GM19438 (cell line): ENCODE measurements at regions not wholly inside any gene's neighbourhood (a gene's known extent, or its start where the extent isn't known, plus 50 kb on each side); places are given as distances from the start of the nearest gene placed in this dataset.

Experiments used
- ATAC-seq: cut with Tn5 transposase; IDR thresholded peaks from one replicate; pipeline ENCODE4 v1.9.1; 2021; ENCODE audit warnings: low read depth; ENCODE audit not compliant: unreplicated experiment

- ATAC-seq = no peak
Measured at GRCh38 chr7:35508623-35509400, 186.1 kb downstream of the HERPUD2 start.

DNA sequence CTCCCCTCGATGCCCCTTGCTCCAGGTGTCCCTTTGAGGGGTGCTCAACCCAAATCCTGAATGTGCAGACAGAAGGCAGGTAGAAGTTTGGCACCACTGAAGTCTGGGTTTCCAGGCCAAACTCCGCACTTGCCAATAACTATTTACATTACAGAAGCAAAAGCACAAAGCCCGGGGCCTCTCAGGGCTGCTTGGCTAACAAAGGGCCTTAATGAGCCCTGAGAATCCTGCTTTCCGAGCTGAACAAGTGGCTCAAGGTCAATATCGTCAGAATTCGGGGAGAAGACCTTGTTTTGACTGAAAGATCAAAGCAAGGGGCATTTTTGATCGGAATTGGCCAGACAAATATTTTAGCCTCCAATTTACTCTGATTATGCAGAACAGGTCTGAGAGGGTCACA is 189.9 kb downstream of the HERPUD2 start:
- no peak for ATAC-seq

DNA sequence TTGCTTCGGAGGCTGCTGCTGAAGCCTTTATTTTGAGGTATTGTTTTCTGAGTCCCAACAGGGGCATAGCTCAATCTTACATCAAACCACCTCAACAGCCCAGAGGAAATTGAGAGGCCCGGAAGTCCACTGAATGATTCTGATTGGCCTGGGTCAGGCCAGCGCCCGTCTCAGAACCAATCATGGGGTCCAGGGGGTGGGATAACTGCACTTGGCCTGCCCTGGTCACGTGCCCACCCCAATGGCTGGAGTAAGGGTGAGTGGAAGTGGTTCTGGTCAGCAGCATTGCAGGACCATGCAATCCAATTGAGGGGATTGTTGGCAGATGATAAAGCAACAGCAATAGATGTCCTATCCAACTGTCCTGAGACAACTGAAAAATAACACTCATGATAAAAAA is 190.6 kb downstream of the HERPUD2 start:
- ATAC-seq = no peak

DNA sequence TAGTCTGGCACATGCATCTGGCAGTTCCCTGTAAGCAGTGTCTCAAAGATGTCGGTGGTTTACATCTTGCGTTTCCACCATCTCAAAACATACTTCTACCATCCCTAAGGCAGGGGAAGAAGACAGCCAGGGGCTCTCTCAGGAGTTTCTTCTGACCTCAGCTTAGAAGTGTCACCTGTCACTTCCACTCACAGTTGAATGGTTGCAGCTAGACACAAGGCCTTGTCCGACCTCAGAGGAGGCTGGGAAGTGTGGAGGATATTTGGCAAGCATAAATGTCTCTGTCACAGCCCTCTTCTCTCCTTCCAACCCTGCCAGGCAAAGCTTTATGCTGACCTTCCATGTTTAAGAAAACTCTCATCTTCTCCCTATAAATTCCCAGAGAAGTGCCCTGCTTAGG is 193.3 kb downstream of the HERPUD2 start:
- no peak for ATAC-seq

- ATAC-seq = no peak
Measured at GRCh38 chr7:35499226-35499625, 195.7 kb downstream of the HERPUD2 start.

DNA sequence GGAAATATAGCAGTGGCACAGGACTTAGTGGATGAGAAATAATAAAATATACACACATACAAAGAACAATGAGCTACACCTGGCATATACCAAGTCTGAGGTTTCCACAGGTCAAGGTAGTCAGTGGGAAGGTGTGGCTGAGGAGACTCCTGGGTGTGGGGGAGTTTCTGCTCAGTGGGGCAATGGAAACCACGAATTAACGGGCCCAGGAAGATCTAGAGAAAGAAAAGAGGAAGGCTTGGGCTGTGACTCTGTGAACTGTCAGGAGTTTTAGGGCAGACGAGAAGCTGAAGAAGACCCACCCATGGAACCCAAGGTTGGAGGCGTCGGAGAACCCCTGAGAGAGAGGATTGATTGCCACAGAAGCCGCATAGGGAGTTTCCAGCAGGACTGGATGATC is 196.5 kb downstream of the HERPUD2 start:
- ATAC-seq = no peak

GRCh38 chr7:35495844-35496243 is 199.1 kb downstream of the HERPUD2 start:
- ATAC-seq = no peak

DNA sequence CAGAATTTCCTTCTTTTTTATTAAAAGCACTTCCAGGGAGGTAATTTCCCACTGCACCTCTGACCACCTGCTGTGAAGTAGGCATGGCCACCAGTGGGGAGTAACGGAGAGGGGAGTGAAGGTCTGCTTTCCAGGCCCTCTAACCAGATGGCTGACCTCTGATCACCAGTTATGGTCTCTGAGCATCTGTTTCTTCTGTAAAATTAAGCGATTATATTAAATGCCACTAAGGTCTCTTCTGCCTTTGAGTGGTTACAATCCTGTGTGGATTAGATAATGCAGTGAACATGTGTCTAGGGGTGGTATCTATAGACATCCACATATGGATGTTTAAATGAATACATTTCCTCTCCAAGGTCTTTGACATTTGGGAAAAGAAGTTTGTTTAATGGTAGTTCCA is 199.6 kb downstream of the HERPUD2 start:
- ATAC-seq = no peak

GRCh38 chr7:35494407-35494806 is 200.5 kb downstream of the HERPUD2 start:
- ATAC-seq = no peak

DNA sequence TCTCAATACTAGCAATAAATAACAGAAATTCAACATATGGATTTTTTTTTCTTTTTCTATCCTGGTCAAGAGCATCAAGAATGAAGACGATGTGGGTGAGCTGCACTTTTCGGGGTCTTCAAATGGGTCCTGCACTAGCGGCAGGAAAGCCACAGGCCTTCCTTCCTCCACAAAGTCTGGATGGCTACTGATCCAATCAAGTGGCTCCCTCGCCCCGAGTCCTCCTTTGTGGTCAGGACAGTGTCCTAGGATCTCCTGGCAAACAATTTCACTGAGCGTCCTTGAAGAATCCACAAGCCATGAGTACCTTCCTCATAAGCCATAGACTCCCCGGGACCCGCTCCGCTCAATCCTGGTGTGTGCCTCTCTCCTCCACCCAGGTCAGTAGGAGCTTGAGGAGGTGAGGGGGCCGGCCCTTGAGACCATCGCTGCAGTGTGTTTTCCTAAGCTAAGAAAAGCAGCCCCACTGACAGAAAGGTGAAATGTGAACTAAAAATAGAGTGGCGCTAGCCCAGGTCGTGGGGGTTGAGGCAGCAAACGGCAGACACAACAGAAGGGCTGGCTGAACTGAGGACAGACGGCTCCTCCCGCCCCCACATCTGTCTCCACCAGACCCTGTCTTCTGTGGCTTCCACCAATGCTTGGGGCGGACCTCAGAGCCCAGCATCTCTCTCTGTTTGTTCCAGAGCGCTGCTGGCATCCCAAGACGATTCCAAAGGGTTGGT is 202.3 kb downstream of the HERPUD2 start:
- no peak for ATAC-seq

GRCh38 chr7:35491233-35491632 is 203.7 kb downstream of the HERPUD2 start:
- ATAC-seq = no peak

- ATAC-seq = no peak
Measured at GRCh38 chr7:35487841-35488240, 207.1 kb downstream of the HERPUD2 start.

DNA sequence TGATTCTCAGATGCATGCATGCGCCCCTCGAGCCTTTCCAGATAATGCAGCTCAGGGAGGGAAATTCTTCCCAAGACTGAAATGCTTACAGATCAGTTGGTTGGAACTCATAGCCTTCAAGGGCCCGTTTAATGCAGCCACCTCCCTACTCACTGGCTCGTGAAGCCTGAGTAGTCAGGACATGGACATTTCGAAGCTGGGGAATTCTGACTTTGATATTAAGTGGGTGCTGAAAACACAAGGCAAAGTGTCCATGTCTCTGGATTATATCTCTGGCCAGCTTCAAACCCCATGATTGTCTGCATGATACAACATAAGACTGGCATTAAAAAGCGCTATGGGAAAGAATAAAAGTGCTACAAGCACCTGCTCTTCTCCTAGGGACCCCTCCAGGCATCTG is 207.5 kb downstream of the HERPUD2 start:
- no peak for ATAC-seq

GRCh38 chr7:35485436-35485835 is 209.5 kb downstream of the HERPUD2 start:
- no peak for ATAC-seq

- no peak for ATAC-seq
Measured at GRCh38 chr7:35483568-35483967, 211.4 kb downstream of the HERPUD2 start.

GRCh38 chr7:35482231-35482630 is 212.7 kb downstream of the HERPUD2 start:
- ATAC-seq = no peak

- no peak for ATAC-seq
Measured at GRCh38 chr7:35480806-35481205, 214.1 kb downstream of the HERPUD2 start.

DNA sequence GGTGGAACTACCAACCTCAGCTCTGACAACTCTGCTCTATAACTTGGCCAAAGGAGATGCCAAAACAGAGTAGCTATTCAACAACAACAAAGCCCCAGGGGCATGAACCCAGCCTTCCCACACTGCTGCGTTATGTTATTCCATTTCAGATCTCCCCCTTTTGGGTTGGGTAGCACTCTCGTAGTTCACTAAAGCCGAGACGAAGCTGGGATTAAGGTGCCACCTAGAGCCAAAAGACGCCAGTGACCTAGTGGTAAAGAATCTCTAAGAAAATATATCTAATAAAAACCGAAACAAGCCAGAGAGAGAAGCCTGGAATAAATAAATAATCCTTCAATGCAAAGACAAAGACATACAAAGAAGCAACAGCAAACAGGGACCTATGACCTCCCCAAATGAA is 217.3 kb downstream of the HERPUD2 start:
- ATAC-seq = no peak

- ATAC-seq = no peak
Measured at GRCh38 chr7:35474100-35474499, 220.2 kb upstream of the TBX20 start.

DNA sequence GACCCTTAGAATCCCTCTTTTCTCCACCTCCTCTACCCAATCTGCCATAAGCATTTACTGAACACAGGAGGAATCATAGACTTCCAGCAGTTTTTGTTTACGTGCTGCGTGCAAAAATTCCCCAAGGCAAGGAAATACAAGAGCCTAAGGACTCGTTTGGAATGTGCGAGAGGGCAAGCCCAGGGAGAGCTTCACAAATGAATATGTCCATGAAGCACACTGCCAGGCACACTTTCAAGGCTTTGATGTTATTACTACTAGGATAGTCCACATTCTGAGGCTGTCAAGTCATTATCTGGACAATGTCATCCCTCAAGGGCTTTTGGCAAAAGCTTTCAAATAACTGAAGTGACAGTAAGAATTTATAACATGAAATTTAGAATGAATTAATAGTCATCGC is 214.7 kb upstream of the TBX20 start:
- ATAC-seq = no peak

- no peak for ATAC-seq
Measured at GRCh38 chr7:35467456-35467978, 213.6 kb upstream of the TBX20 start.

- ATAC-seq = no peak
Measured at GRCh38 chr7:35465791-35466336, 212.0 kb upstream of the TBX20 start.
